Glomerular visceral epithelial cell (primary cell): ENCODE measurements at regions not wholly inside any gene's neighbourhood (a gene's known extent, or its start where the extent isn't known, plus 50 kb on each side); places are given as distances from the start of the nearest gene placed in this dataset.

Experiments
- DNase-seq: peaks from one replicate; pipeline ENCODE4 v3.0.0-alpha.2; 2016; ENCODE audit errors: extremely low spot score

DNA sequence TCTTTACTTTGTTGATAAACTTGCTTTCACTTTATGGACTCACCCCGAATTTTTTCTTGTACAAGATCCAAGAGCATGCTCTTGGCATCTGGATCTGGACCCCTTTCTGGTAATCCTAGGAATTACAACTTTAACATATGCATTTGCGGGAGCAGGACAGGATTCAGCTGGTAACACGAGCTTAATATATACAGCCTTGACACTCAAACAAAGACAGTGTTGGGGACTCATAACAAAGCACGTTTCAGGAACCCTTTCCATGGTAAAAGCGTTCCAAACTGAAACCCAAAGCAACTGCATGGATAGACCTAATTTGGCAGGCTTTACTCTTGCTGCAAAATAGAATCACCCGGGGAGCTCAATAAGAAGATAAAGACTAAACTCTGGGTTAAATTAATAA lies 349.7 kb upstream of the AMELY start:
- no peak for DNase-seq

DNA sequence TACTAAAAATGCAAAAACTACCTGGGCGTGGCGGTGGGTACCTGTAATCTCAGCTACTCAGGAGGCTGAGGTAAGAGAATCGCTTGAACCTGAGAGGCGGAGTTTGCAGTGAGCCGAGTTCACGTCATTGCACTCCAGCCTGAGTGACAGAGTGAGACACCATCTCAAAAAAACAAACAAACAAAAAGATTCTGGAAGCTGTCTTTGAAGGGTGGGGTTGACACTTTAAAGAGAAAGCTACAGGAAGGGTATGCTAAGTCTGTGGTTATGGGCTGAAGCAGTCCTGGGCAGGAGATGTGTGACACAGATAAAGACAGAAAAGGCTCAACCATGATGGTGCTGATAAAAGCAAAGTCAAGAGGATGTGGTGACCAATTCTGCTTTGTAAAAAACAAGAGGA lies 328.5 kb upstream of the AMELY start:
- DNase-seq: no peak

DNA sequence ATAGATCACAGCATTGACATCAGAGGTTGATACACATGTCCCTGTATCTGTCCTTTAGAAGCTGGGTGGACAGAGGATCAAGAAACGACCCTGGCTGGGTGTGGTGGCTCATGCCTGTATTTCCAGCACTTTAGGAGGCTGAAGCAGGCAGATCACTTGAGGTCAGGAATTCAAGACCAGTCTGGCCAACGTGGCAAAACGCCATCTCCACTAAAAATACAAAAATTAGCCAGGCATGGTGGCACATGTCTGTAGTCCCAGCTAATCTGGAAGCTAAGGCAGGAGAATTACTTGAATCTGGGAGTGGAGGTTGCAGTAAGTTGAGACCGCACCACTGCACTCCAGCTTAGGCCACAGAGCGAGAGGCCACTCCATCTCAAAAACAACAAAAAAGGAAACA lies 300.4 kb upstream of the AMELY start:
- DNase-seq: no peak

DNA sequence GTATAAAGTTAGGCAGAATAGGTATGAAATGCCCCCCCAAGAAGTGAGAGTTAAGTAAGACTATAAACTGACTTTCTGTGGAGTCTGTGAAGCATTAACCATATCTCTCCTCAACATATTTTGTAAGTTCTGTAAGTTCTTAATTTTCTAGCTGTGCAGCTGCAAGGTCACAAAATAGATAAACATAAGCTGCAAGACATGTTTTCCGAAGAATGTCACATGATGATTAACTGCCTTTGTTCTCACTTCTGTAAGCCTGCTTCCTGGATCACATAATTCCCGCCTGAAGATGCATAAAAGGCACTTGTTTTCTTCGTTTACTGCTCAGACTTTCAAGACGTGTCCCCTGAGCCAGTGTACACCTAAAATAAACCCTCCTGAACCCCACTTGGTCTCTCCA lies 292.9 kb upstream of the AMELY start:
- no peak for DNase-seq

DNA sequence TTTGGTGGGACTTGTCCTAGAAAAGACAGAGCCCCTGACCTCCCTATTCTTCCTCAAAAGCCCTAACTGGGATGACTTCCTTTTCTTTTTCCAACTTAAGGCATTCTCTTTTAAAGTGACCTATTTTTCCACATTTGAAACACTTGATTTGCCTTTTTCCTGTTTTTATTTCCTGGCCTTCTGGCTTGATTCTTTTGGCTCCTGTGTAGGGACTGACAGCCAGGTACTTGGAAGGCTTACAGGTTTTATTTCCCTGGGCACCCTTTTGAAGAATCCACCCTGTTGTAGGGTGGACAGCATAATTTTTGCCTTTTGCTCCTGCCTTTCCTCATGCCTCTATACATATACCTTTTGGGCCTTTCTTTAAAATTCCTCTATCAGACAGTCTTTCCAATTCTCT lies 271.0 kb upstream of the AMELY start:
- DNase-seq: no peak

DNA sequence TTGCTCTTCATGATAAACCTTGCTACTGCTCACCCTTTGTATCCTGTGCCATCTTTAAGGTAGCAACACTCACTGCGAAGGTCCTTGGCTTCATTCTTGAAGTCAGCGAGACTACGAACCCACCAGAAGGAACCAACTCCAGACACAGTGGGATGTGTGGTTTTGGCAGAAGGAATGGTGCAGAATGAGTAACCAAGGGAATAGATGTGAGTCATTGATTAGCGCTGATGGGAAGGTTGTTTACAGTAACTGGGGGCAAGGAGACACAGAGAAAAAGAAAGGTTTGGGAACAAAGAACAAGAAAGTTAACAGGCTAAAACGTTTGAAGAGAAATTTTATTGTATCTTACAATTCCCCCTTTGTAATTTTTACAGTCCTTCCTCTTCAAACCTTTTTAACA lies 266.1 kb upstream of the AMELY start:
- DNase-seq: peak; percentile 15

DNA sequence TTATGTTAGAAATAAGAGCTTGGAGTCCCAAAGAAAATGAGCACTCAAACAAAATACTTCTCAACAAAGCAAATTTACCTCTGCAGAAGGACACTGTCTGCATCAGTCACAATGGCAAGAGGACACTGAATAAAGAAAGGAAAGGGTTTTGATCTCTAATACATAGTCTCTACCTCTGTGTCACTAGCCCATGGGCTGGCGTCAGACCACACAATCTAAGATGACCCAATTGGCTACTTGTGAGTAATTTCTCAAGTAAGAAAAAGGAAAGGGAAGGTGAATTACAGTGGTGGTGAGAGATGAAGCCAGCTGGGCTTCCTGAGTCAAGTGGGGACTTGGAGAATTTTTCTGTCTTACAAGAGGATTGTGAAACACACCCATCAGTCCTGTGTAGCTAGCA lies 257.9 kb upstream of the AMELY start:
- no peak for DNase-seq

DNA sequence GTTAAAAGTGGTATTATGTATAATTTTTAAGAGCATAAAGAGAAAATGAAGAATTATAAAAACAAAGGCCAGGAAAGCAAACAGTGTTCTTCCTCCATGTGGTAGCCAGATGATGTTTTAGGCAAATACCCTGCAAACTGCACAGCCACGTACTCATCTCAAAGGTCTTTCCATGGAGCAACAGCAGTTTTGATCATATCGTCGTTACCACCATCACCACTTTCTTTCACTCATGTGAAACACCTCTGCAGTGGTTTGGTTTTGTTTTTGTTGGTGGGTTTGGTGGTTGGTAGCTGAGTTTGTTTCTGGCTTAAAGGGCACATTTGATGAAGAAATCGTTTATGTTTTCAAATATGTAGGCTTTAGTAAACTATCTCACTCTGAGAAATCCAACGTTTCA lies 229.9 kb upstream of the AMELY start:
- no peak for DNase-seq
